ENCODE measurements at regions not wholly inside any gene's neighbourhood (a gene's known extent, or its start where the extent isn't known, plus 50 kb on each side); places are given as distances from the start of the nearest gene placed in this dataset.

DNA sequence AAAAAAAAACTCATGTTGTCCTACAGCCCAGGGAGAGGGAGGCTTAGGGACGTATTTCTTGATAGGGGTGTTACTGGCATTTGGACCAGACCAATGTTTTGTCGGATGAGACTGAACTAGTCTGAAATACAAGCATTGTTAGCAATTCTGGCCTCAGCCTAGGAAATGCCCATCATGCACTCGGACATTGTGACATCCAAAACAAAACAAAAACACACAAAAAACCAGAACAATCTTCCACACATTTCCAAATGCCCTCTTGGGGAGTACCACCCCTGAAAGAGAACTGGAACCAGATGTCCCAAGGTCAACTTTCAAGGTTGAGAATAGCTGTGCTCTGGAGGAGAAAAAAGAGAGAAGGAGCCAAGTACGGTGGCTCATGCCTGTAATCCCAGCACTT, 299.1 kb upstream of the JARID2 start:
- in situ Hi-C loops (cut with MboI; ENCODE audit: low pct_unique_long_range_greater_than_20kb, low sequenced_read_pairs, unreplicated experiment) = no loop called here
- TF ChIP-seq, protein P1, sequence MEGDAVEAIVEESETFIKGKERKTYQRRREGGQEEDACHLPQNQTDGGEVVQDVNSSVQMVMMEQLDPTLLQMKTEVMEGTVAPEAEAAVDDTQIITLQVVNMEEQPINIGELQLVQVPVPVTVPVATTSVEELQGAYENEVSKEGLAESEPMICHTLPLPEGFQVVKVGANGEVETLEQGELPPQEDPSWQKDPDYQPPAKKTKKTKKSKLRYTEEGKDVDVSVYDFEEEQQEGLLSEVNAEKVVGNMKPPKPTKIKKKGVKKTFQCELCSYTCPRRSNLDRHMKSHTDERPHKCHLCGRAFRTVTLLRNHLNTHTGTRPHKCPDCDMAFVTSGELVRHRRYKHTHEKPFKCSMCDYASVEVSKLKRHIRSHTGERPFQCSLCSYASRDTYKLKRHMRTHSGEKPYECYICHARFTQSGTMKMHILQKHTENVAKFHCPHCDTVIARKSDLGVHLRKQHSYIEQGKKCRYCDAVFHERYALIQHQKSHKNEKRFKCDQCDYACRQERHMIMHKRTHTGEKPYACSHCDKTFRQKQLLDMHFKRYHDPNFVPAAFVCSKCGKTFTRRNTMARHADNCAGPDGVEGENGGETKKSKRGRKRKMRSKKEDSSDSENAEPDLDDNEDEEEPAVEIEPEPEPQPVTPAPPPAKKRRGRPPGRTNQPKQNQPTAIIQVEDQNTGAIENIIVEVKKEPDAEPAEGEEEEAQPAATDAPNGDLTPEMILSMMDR (IDR thresholded peaks at IDR 0.05; ENCODE audit: extremely low read depth, insufficient read depth, missing control alignments) = no peak
- no peak for DNase-seq (ENCODE audit: low spot score)

- DNase-seq (ENCODE audit: low spot score) = no peak
- in situ Hi-C loops (cut with MboI; ENCODE audit: low pct_unique_long_range_greater_than_20kb, low sequenced_read_pairs, unreplicated experiment) = no loop called here
- TF ChIP-seq, protein P1 (IDR thresholded peaks at IDR 0.05; ENCODE audit: extremely low read depth, insufficient read depth, missing control alignments) = no peak
Measured at GRCh38 chr6:14948586-14949245, 297.2 kb upstream of the JARID2 start.

DNA sequence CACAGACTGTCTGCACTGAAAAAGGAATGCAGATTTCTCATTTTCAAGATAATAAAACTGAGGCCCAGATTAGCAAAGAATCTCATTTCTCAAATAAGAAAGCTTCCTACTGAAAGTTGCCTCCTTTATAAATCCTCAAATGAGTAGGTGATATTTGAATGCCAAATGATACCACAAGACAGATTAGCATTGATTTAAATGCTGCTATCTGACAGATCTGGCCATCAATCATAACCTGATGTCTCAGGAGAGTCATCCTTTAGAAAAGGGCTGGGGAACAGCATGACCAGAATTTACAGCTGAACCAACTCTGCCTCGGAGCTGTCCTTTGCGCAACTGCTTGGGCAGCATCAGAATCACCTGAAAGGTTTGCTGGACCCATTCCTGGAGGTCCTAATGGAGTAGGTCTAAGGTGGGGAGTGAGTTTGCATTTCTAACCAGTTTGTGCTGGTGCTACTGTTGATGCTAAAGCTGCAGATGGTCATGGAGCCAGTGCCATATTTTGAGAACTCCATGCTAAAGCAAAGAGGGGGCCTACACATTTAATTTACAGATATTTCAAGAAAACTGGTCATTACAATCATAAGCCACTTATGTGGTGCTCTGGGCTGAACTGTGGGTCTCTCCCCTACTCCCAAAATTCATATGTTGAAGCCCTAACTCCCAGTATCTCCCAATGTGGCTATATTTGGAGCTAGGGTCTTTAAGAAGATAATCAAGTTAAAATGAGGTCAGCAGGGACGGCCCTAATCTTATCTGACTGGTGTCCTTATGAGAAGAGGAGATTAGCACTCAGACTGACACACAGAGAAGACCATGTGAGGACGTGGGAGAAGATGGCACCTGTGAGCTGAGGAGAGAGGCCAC, 295.5 kb upstream of the JARID2 start:
- DNase-seq (ENCODE audit: low spot score) = no peak
- in situ Hi-C loops (cut with MboI; ENCODE audit: low pct_unique_long_range_greater_than_20kb, low sequenced_read_pairs, unreplicated experiment) = no loop called here
- TF ChIP-seq, protein P1 (IDR thresholded peaks at IDR 0.05; ENCODE audit: extremely low read depth, insufficient read depth, missing control alignments) = no peak

- TF ChIP-seq, protein P1 (IDR thresholded peaks at IDR 0.05; ENCODE audit: extremely low read depth, insufficient read depth, missing control alignments) = no peak
- in situ Hi-C loops (cut with MboI; ENCODE audit: low pct_unique_long_range_greater_than_20kb, low sequenced_read_pairs, unreplicated experiment) = no loop called here
- no peak for DNase-seq (ENCODE audit: low spot score)
Measured at GRCh38 chr6:14950970-14951276, 294.9 kb upstream of the JARID2 start.

DNA sequence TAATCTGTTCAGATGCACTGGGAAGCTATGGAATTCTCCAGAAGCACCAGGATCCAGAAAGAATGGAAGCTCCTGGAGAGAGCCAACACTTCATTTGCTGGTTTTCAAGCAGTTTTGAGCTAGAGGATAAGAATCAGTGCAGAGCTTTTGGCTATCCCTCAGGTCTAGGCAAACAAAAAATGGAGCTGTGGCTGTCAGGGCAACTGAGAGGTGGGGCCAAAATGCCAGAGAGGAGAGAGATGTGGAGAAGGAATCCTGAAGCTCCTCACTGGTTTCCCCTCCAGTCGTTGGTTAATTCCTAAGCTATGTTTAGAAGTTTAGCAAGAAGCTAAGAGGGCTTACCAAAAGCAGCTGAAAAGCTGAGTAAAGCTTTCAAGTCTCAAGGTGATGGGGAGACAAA, 294.2 kb upstream of the JARID2 start:
- DNase-seq (ENCODE audit: low spot score) = no peak
- TF ChIP-seq, protein P1 (IDR thresholded peaks at IDR 0.05; ENCODE audit: extremely low read depth, insufficient read depth, missing control alignments) = no peak
- in situ Hi-C loops (cut with MboI; ENCODE audit: low pct_unique_long_range_greater_than_20kb, low sequenced_read_pairs, unreplicated experiment) = no loop called here

GRCh38 chr6:14953836-14954235, 292.0 kb upstream of the JARID2 start:
- in situ Hi-C loops (cut with MboI; ENCODE audit: low pct_unique_long_range_greater_than_20kb, low sequenced_read_pairs, unreplicated experiment) = no loop called here
- TF ChIP-seq, protein P1 (IDR thresholded peaks at IDR 0.05; ENCODE audit: extremely low read depth, insufficient read depth, missing control alignments) = no peak
- DNase-seq (ENCODE audit: low spot score) = no peak

Data from GM13977 (cell line).